ENCODE measurements at regions not wholly inside any gene's neighbourhood (a gene's known extent, or its start where the extent isn't known, plus 50 kb on each side); places are given as distances from the start of the nearest gene placed in this dataset.

GRCh38 chr21:16195538-16195910 is 465.7 kb downstream of the USP25 start:
- no peaks in the 10 kb centered on the region for H3K27me3 ChIP-seq (ENCODE audit: control insufficient read depth in 3 of 3, insufficient read depth in 3 of 3, low read length in 2 of 3)
- peaks cover 0 to 28% (median 5%) of the 10 kb centered on the region in 5 donors for H3K4me1 ChIP-seq (ENCODE audit: control insufficient read depth in 5 of 5, insufficient read depth in 5 of 5, low read length in 5 of 5)
- ATAC-seq (ENCODE audit: insufficient read depth, low FRiP score) (no peak), DNase-seq (peak in 2 of 3 donors; percentile 40 to 50)
- 20 to 28% methylated on average over 4 of the region's 4 CpGs for WGBS, 2 donors
- no peaks in the 10 kb centered on the region for H3K9me3 ChIP-seq (ENCODE audit: control insufficient read depth in 4 of 4, insufficient read depth in 3 of 4, low read length in 3 of 4)
- H3K9ac ChIP-seq (ENCODE audit: insufficient read depth in 1 of 2, low read length in 2 of 2), result no peak overlapping the region
- H3K27ac ChIP-seq (ENCODE audit: low read depth in 1 of 2, low read length in 1 of 2), result no peak overlapping the region
- no peak overlapping the region for H3K4me3 ChIP-seq
- no peaks in the 10 kb centered on the region for H3K36me3 ChIP-seq (ENCODE audit: control insufficient read depth in 4 of 4, insufficient read depth in 4 of 4, low read length in 4 of 4)
- no peak for TF ChIP-seq CTCF (IDR thresholded peaks at IDR 0.05; ENCODE audit: control extremely low read depth, extremely low read depth)

- H3K4me3 ChIP-seq, result no peak overlapping the region
- no peaks in the 10 kb centered on the region for H3K27me3 ChIP-seq (ENCODE audit: control insufficient read depth in 3 of 3, insufficient read depth in 3 of 3, low read length in 2 of 3)
- no peak overlapping the region for H3K9ac ChIP-seq (ENCODE audit: insufficient read depth in 1 of 2, low read length in 2 of 2)
- WGBS, 2 donors, result 31 to 41% methylated on average over 2 of the region's 2 CpGs
- DNase-seq (peak in 2 of 3 donors; percentile 13 to 30), ATAC-seq (ENCODE audit: insufficient read depth, low FRiP score) (no peak)
- peaks cover 0 to 28% (median 5%) of the 10 kb centered on the region in 5 donors for H3K4me1 ChIP-seq (ENCODE audit: control insufficient read depth in 5 of 5, insufficient read depth in 5 of 5, low read length in 5 of 5)
- peaks cover 0 to 3% (median 0%) of the 10 kb centered on the region in 4 donors for H3K9me3 ChIP-seq (ENCODE audit: control insufficient read depth in 4 of 4, insufficient read depth in 3 of 4, low read length in 3 of 4)
- H3K27ac ChIP-seq (ENCODE audit: low read depth in 1 of 2, low read length in 1 of 2), result peak overlapping the region in 1 of 2 donors; percentile 21
- H3K36me3 ChIP-seq (ENCODE audit: control insufficient read depth in 4 of 4, insufficient read depth in 4 of 4, low read length in 4 of 4), result no peaks in the 10 kb centered on the region
- TF ChIP-seq CTCF (IDR thresholded peaks at IDR 0.05; ENCODE audit: control extremely low read depth, extremely low read depth), result no peak
These were observed 466.2 kb downstream of the USP25 start for GRCh38 chr21:16196001-16196400.

- no peaks in the 10 kb centered on the region for H3K36me3 ChIP-seq (ENCODE audit: control insufficient read depth in 4 of 4, insufficient read depth in 4 of 4, low read length in 4 of 4)
- 78% methylated on average over 3 of the region's 3 CpGs for WGBS, 2 donors
- no peak overlapping the region for H3K4me3 ChIP-seq
- H3K27ac ChIP-seq (ENCODE audit: low read depth in 1 of 2, low read length in 1 of 2), result no peak overlapping the region
- DNase-seq (no peak), ATAC-seq (ENCODE audit: insufficient read depth, low FRiP score) (no peak)
- peaks cover 0 to 3% (median 0%) of the 10 kb centered on the region in 4 donors for H3K9me3 ChIP-seq (ENCODE audit: control insufficient read depth in 4 of 4, insufficient read depth in 3 of 4, low read length in 3 of 4)
- H3K4me1 ChIP-seq (ENCODE audit: control insufficient read depth in 5 of 5, insufficient read depth in 5 of 5, low read length in 5 of 5), result peaks cover 0 to 28% (median 5%) of the 10 kb centered on the region in 5 donors
- H3K9ac ChIP-seq (ENCODE audit: insufficient read depth in 1 of 2, low read length in 2 of 2), result no peak overlapping the region
- no peak for TF ChIP-seq CTCF (IDR thresholded peaks at IDR 0.05; ENCODE audit: control extremely low read depth, extremely low read depth)
- no peaks in the 10 kb centered on the region for H3K27me3 ChIP-seq (ENCODE audit: control insufficient read depth in 3 of 3, insufficient read depth in 3 of 3, low read length in 2 of 3)
These were observed 468.8 kb downstream of the USP25 start for GRCh38 chr21:16198546-16198945.

- Histone ChIP-seq H3K9ac (ENCODE audit: insufficient read depth in 1 of 2, low read length in 2 of 2) (no peak overlapping the region), H3K4me1 (ENCODE audit: control insufficient read depth in 5 of 5, insufficient read depth in 5 of 5, low read length in 5 of 5) (peaks cover 0 to 21% (median 3%) of the 10 kb centered on the region in 5 donors), H3K27ac (ENCODE audit: low read depth in 1 of 2, low read length in 1 of 2) (no peak overlapping the region), H3K27me3 (ENCODE audit: control insufficient read depth in 3 of 3, insufficient read depth in 3 of 3, low read length in 2 of 3) (no peaks in the 10 kb centered on the region), H3K36me3 (ENCODE audit: control insufficient read depth in 4 of 4, insufficient read depth in 4 of 4, low read length in 4 of 4) (no peaks in the 10 kb centered on the region), H3K9me3 (ENCODE audit: control insufficient read depth in 4 of 4, insufficient read depth in 3 of 4, low read length in 3 of 4) (peaks cover 0 to 3% (median 0%) of the 10 kb centered on the region in 4 donors), H3K4me3 (no peak overlapping the region)
- 0% methylated on average over 1 of the region's 1 CpG for WGBS, 2 donors
- TF ChIP-seq CTCF (IDR thresholded peaks at IDR 0.05; ENCODE audit: control extremely low read depth, extremely low read depth), result no peak
- ATAC-seq (ENCODE audit: insufficient read depth, low FRiP score) (no peak), DNase-seq (no peak)
These were observed 469.8 kb downstream of the USP25 start for GRCh38 chr21:16199539-16199938.

Measured in lung (tissue), 11 donors.